H1 (cell line): ENCODE measurements at regions not wholly inside any gene's neighbourhood (a gene's known extent, or its start where the extent isn't known, plus 50 kb on each side); places are given as distances from the start of the nearest gene placed in this dataset.

Experiments
- CTCF ChIA-PET: fragments of 300-600 bp; sonication (Branson Sonifier 250); formaldehyde crosslinking; loops from one replicate; lab custom pipeline; 2021; ENCODE audit not compliant: partially characterized antibody; lab: Charles Lee
- POLR2A ChIA-PET: fragments of 300-600 bp; sonication (Branson Sonifier 250); formaldehyde crosslinking; loops from one replicate; lab custom pipeline; 2021; ENCODE audit warnings: inconsistent platforms; ENCODE audit not compliant: partially characterized antibody; lab: Charles Lee
- DNase-seq, 2 experiments: peaks; one replicate each; pipeline versions ENCODE4 v3.0.0 to v3.0.0-alpha.2; 2010 to 2022; ENCODE audit warnings: low spot score in 2 of 2, low read depth in 1 of 2, mixed read lengths in 1 of 2
- FAIRE-seq: peaks from 2 replicates; lab custom pipeline; 2011; peaks lifted over from hg19 to GRCh38; lab: Jason Lieb, UNC
- H2AFZ ChIP-seq: 2 replicates; pipeline ENCODE4 v1.8.1; 2012; ENCODE audit warnings: low read length, inconsistent platforms
- H2AK5ac ChIP-seq: 2 replicates; pipeline ENCODE4 v1.6.1; 2013; ENCODE audit warnings: low read depth, low read length
- H2BK120ac ChIP-seq: replicated peaks from 2 replicates; pipeline ENCODE3; 2013; ENCODE audit warnings: low read depth, low read length, inconsistent platforms
- H2BK12ac ChIP-seq: 2 replicates; pipeline ENCODE4 v1.6.1; 2013; ENCODE audit warnings: low read depth, low read length
- H2BK15ac ChIP-seq: 2 replicates; pipeline ENCODE4 v1.6.1; 2013; ENCODE audit warnings: low read length
- H2BK20ac ChIP-seq: 2 replicates; pipeline ENCODE4 v1.6.1; 2013; ENCODE audit warnings: low read length
- H2BK5ac ChIP-seq: 2 replicates; pipeline ENCODE4 v1.6.1; 2013; ENCODE audit warnings: low read depth, low read length
- H3K14ac ChIP-seq: 2 replicates; pipeline ENCODE4 v1.6.1; 2013; ENCODE audit warnings: inconsistent platforms; ENCODE audit not compliant: insufficient read length
- H3K18ac ChIP-seq: 2 replicates; pipeline ENCODE4 v1.6.1; 2013; ENCODE audit warnings: low read length; ENCODE audit errors: extremely low read depth
- H3K23ac ChIP-seq: 2 replicates; pipeline ENCODE4 v1.6.1; 2013; ENCODE audit warnings: inconsistent platforms; ENCODE audit not compliant: insufficient read length
- H3K23me2 ChIP-seq: 2 replicates; pipeline ENCODE4 v1.6.1; 2013; ENCODE audit warnings: low read depth, low read length
- H3K27ac ChIP-seq: 2 replicates; pipeline ENCODE4 v1.6.1; 2011; ENCODE audit warnings: low read depth, low read length, inconsistent platforms
- H3K27me3 ChIP-seq, 4 experiments: replicated peaks in 1 of 4; 1 replicate in 1 of 4; 2 replicates in 3 of 4; pipeline versions ENCODE4 v1.6.1 to v1.8.1; 2011 to 2013; ENCODE audit warnings: low read length in 3 of 4, mild to moderate bottlenecking in 3 of 4, inconsistent platforms in 2 of 4, mixed read lengths in 2 of 4, moderate library complexity in 1 of 4; ENCODE audit not compliant: control insufficient read depth in 3 of 4, insufficient read depth in 3 of 4; ENCODE audit errors: extremely low read depth in 1 of 4
- H3K36me3 ChIP-seq, 4 experiments: 2 replicates each; pipeline versions ENCODE4 v1.6.1 to v1.8.1; 2011 to 2013; ENCODE audit warnings: mild to moderate bottlenecking in 4 of 4, low read length in 3 of 4, moderate library complexity in 2 of 4, control low read depth in 1 of 4, inconsistent platforms in 1 of 4; ENCODE audit not compliant: insufficient read depth in 4 of 4, control insufficient read depth in 2 of 4
- H3K4ac ChIP-seq: replicated peaks from 2 replicates; pipeline ENCODE3; 2013; ENCODE audit warnings: low read length, low read depth, mixed read lengths, inconsistent platforms; ENCODE audit not compliant: insufficient read length
- H3K4me1 ChIP-seq, 4 experiments: replicated peaks in 1 of 4; 1 replicate in 1 of 4; 2 replicates in 3 of 4; pipeline versions ENCODE4 v1.6.1 to v1.8.1; 2011 to 2013; ENCODE audit warnings: low read length in 3 of 4, inconsistent platforms in 2 of 4, mixed read lengths in 1 of 4; ENCODE audit not compliant: insufficient read depth in 4 of 4, control insufficient read depth in 3 of 4
- H3K4me2 ChIP-seq, 2 experiments: 2 replicates each; pipeline versions ENCODE4 v1.6.1 to v1.8.1; 2011 to 2013; ENCODE audit warnings: low read depth in 2 of 2, low read length in 2 of 2, control low read depth in 1 of 2, inconsistent platforms in 1 of 2, mild to moderate bottlenecking in 1 of 2; ENCODE audit not compliant: insufficient read depth in 1 of 2
- H3K4me3 ChIP-seq, 4 experiments: fragments of 200-600, 300-600 bp in 1 of 4; sonication (generic), shearing (Covaris generic), sonication (Bioruptor Twin) in 1 of 4; 2 replicates each; pipeline versions ENCODE4 v1.5.1 to v1.8.1; 2011 to 2016; ENCODE audit warnings: low read length in 4 of 4, low read depth in 3 of 4, control low read depth in 2 of 4, inconsistent platforms in 2 of 4, mild to moderate bottlenecking in 2 of 4, mixed read lengths in 1 of 4, moderate library complexity in 1 of 4; ENCODE audit not compliant: insufficient read depth in 2 of 4; ENCODE audit errors: extremely low read depth in 1 of 4
- H3K56ac ChIP-seq: replicated peaks from 2 replicates; pipeline ENCODE3; 2013; ENCODE audit warnings: low read depth, mild to moderate bottlenecking, mixed read lengths, low read length, inconsistent platforms; ENCODE audit not compliant: insufficient read length
- H3K79me1 ChIP-seq: 2 replicates; pipeline ENCODE4 v1.6.1; 2013; ENCODE audit warnings: low read depth, low read length, control low read depth
- H3K79me2 ChIP-seq, 2 experiments: 2 replicates each; pipeline versions ENCODE4 v1.6.1 to v1.8.1; 2012 to 2013; ENCODE audit warnings: low read length in 2 of 2, mild to moderate bottlenecking in 2 of 2, inconsistent platforms in 1 of 2; ENCODE audit not compliant: insufficient read depth in 2 of 2, control insufficient read depth in 1 of 2
- H3K9ac ChIP-seq, 4 experiments: replicated peaks in 1 of 4; 1 replicate in 1 of 4; 2 replicates in 3 of 4; pipeline versions ENCODE4 v1.6.1 to v1.8.1; 2011 to 2013; ENCODE audit warnings: low read depth in 3 of 4, low read length in 3 of 4, control low read depth in 2 of 4, mild to moderate bottlenecking in 2 of 4, moderate library complexity in 2 of 4, inconsistent platforms in 1 of 4; ENCODE audit errors: extremely low read depth in 1 of 4
- H3K9me3 ChIP-seq, 2 experiments: 2 replicates each; pipeline versions ENCODE4 v1.6.1 to v1.8.1; 2012 to 2013; ENCODE audit warnings: mild to moderate bottlenecking in 2 of 2, moderate library complexity in 2 of 2, control low read depth in 1 of 2, inconsistent platforms in 1 of 2, low read depth in 1 of 2, low read length in 1 of 2, mixed read lengths in 1 of 2; ENCODE audit not compliant: insufficient read depth in 2 of 2
- H4K20me1 ChIP-seq, 2 experiments: replicated peaks in 1 of 2; 2 replicates each; pipeline versions ENCODE3 to v1.8.1; 2011 to 2013; ENCODE audit warnings: inconsistent platforms in 2 of 2, low read length in 2 of 2, mild to moderate bottlenecking in 1 of 2; ENCODE audit not compliant: insufficient read depth in 2 of 2, control insufficient read depth in 1 of 2
- H4K5ac ChIP-seq: 2 replicates; pipeline ENCODE4 v1.6.1; 2013; ENCODE audit warnings: low read length, low read depth, mixed read lengths, inconsistent platforms; ENCODE audit not compliant: insufficient read length
- H4K8ac ChIP-seq: 2 replicates; pipeline ENCODE4 v1.8.0; 2013; ENCODE audit warnings: mild to moderate bottlenecking, moderate library complexity, low read length, inconsistent platforms; ENCODE audit not compliant: insufficient read depth; ENCODE audit errors: extremely low read depth
- H4K91ac ChIP-seq: replicated peaks from 2 replicates; pipeline ENCODE3; 2013; ENCODE audit warnings: low read length, mixed read lengths, inconsistent platforms; ENCODE audit not compliant: insufficient read length
- ASH2L ChIP-seq: fragments of 200-600, 300-600 bp; sonication (generic); IDR thresholded peaks from one replicate; pipeline ENCODE4 v1.7.1; 2017; ENCODE audit warnings: low read length
- BACH1 ChIP-seq: IDR thresholded peaks from 2 replicates; pipeline ENCODE4 v1.6.1; 2012; ENCODE audit warnings: low read length, improper control_type of control experiment
- BCL11A ChIP-seq, 2 experiments: IDR thresholded peaks; one replicate each; pipeline ENCODE4 v1.6.1; 2011; ENCODE audit warnings: low read depth in 2 of 2, low read length in 2 of 2, mild to moderate bottlenecking in 2 of 2
- CEBPB ChIP-seq: IDR thresholded peaks from 2 replicates; pipeline ENCODE4 v1.6.1; 2012; ENCODE audit warnings: low read depth, low read length
- CHD2 ChIP-seq: IDR thresholded peaks from 2 replicates; pipeline ENCODE4 v1.6.1; 2012; ENCODE audit warnings: low read length, improper control_type of control experiment
- EP300 ChIP-seq, 2 experiments: IDR thresholded peaks; 1 replicate in 1 of 2; 2 replicates in 1 of 2; pipeline ENCODE4 v1.6.1; 2011 to 2012; ENCODE audit warnings: low read depth in 2 of 2, low read length in 2 of 2, mild to moderate bottlenecking in 2 of 2, borderline replicate concordance in 1 of 2, inconsistent platforms in 1 of 2, moderate library complexity in 1 of 2
- EZH2 ChIP-seq: fragments of 200-600 bp; sonication (generic); IDR thresholded peaks from 2 replicates; pipeline ENCODE4 v1.7.1; 2012; ENCODE audit warnings: low read depth, mild to moderate bottlenecking, moderate library complexity, low read length, inconsistent platforms; ENCODE audit not compliant: severe bottlenecking
- HDAC2 ChIP-seq, 2 experiments: fragments of 300-600 bp in 1 of 2; sonication (generic) in 1 of 2; IDR thresholded peaks; 2 replicates each; pipeline ENCODE4 v1.6.1; 2011 to 2012; ENCODE audit warnings: low read depth in 2 of 2, low read length in 2 of 2, mild to moderate bottlenecking in 2 of 2, moderate library complexity in 2 of 2, borderline replicate concordance in 1 of 2, inconsistent platforms in 1 of 2
- HDAC6 ChIP-seq: IDR thresholded peaks from one replicate; pipeline ENCODE4 v1.7.1; 2012; ENCODE audit warnings: low read depth, mild to moderate bottlenecking, inconsistent platforms, low read length, moderate library complexity
- JUND ChIP-seq: IDR thresholded peaks from 2 replicates; pipeline ENCODE4 v1.6.1; 2011; ENCODE audit warnings: mild to moderate bottlenecking, improper control_type of control experiment, low read length
- KDM1A ChIP-seq: fragments of 200-600, 300-600 bp; sonication (generic); IDR thresholded peaks from 2 replicates; pipeline ENCODE4 v1.7.1; 2016; ENCODE audit warnings: mild to moderate bottlenecking, low read length, borderline replicate concordance
- NANOG ChIP-seq: IDR thresholded peaks from 2 replicates; pipeline ENCODE4 v1.6.1; 2011; ENCODE audit warnings: low read length, low read depth, mild to moderate bottlenecking, inconsistent platforms; ENCODE audit not compliant: insufficient read depth, poor library complexity, severe bottlenecking
- POU5F1 ChIP-seq: IDR thresholded peaks from 2 replicates; pipeline ENCODE4 v1.6.1; 2011; ENCODE audit warnings: low read depth, mild to moderate bottlenecking, low read length, moderate library complexity
- SUZ12 ChIP-seq: fragments of 200-600 bp; sonication (generic); IDR thresholded peaks from 2 replicates; pipeline ENCODE4 v1.6.1; 2012; ENCODE audit warnings: mild to moderate bottlenecking, inconsistent platforms, low read length, moderate library complexity, mixed read lengths
- TAF7 ChIP-seq: optimal IDR thresholded peaks from 2 replicates; pipeline ENCODE3; 2011; ENCODE audit warnings: low read depth, mild to moderate bottlenecking, inconsistent platforms, low read length, moderate library complexity, borderline replicate concordance
- TF ChIP-seq, protein P1 (sequence below): IDR thresholded peaks from 2 replicates; pipeline ENCODE4 v1.6.1; 2012; ENCODE audit warnings: inconsistent platforms

DNA sequence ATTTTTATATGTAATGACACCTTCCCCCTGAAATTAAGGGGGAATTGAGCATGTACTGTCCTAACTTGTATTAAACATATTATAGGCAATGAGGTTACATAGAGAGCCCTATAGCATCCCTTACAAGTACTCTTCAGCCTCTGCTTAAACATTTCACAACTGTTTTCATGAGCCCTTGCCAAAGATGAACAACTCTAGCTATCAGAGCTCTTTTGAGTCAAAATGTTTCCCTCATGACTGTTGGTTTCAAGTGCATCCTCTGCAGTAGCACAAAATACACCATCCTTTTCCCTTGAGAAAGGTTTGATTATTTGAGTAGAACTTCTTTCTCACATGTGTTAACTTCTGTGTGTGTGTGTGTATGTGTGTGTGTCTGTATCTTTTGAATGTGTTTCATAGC, 1157.6 kb upstream of the CELF2 start:
- no peak overlapping the region for H2AK5ac ChIP-seq
- H3K9ac ChIP-seq = no peak overlapping the region
- H3K4me1 ChIP-seq = no peaks in the 10 kb centered on the region
- H2BK5ac ChIP-seq = no peak overlapping the region
- no peak overlapping the region for H3K4me2 ChIP-seq
- H2BK20ac ChIP-seq = no peak overlapping the region
- no peak overlapping the region for H3K4me3 ChIP-seq
- no peaks in the 10 kb centered on the region; the same call in 1 of the 2 replicates for H3K23me2 ChIP-seq
- H4K8ac ChIP-seq = no peak overlapping the region
- no peak overlapping the region for H2BK15ac ChIP-seq
- no peak overlapping the region for H3K18ac ChIP-seq
- no peak overlapping the region for H2BK12ac ChIP-seq
- POLR2A ChIA-PET = no interaction called here
- H3K23ac ChIP-seq = no peak overlapping the region
- H3K27me3 ChIP-seq = no peaks in the 10 kb centered on the region
- H2BK120ac ChIP-seq = no peak overlapping the region
- H3K14ac ChIP-seq = no peak overlapping the region
- H2AFZ ChIP-seq = no peak overlapping the region
- no peak overlapping the region for H3K27ac ChIP-seq
- H3K79me1 ChIP-seq = no peaks in the 10 kb centered on the region
- H3K36me3 ChIP-seq = no peaks in the 10 kb centered on the region; a peak in 1 of 8 replicates
- FAIRE-seq (no peak), DNase-seq (no peak)
- H3K56ac ChIP-seq = no peak overlapping the region
- no peak overlapping the region for H4K91ac ChIP-seq
- CTCF ChIA-PET = no interaction called here
- H3K79me2 ChIP-seq = no peaks in the 10 kb centered on the region
- H4K5ac ChIP-seq = no peak overlapping the region
- peaks cover 5 to 11% of the 10 kb centered on the region in 2 experiments; a peak in 3 of 4 replicates for H3K9me3 ChIP-seq
- H3K4ac ChIP-seq = no peak overlapping the region
- no peaks in the 10 kb centered on the region for H4K20me1 ChIP-seq
- TF ChIP-seq BCL11A (IDR thresholded peaks at IDR 0.05; ENCODE audit: low read depth in 2 of 2, low read length in 2 of 2) (no peak), TAF7 (no peak), CHD2 (no peak), JUND (no peak), POU5F1 (no peak), EZH2 (no peak), HDAC6 (no peak), EP300 (IDR thresholded peaks at IDR 0.05; ENCODE audit: borderline replicate concordance in 1 of 2, low read depth in 2 of 2, low read length in 2 of 2) (no peak), ASH2L (no peak), NANOG (no peak), KDM1A (no peak), BACH1 (no peak), SUZ12 (no peak), CEBPB (no peak), HDAC2 (IDR thresholded peaks at IDR 0.05; ENCODE audit: borderline replicate concordance in 1 of 2, low read depth in 2 of 2, low read length in 2 of 2) (no peak)
- TF ChIP-seq, protein P1, sequence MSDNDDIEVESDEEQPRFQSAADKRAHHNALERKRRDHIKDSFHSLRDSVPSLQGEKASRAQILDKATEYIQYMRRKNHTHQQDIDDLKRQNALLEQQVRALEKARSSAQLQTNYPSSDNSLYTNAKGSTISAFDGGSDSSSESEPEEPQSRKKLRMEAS = no peak
